H9 (cell line): ENCODE measurements at regions not wholly inside any gene's neighbourhood (a gene's known extent, or its start where the extent isn't known, plus 50 kb on each side); places are given as distances from the start of the nearest gene placed in this dataset.
A peak's percentile ranks its signal among the peaks of the same experiment; 100 is the strongest.

Source experiments
- DNase-seq: peaks from one replicate; pipeline ENCODE4 v3.0.0-alpha.2; 2017
- H2AFZ ChIP-seq: one replicate; pipeline ENCODE4 v1.6.1; 2013; ENCODE audit warnings: mild to moderate bottlenecking, low read length, control low read depth, moderate library complexity
- H2AK5ac ChIP-seq: 2 replicates; pipeline ENCODE4 v1.6.1; 2013; ENCODE audit warnings: low read length, control low read depth, mixed read lengths; ENCODE audit not compliant: insufficient read length
- H2BK120ac ChIP-seq: one replicate; pipeline ENCODE4 v1.6.1; 2013; ENCODE audit warnings: low read depth, mild to moderate bottlenecking, low read length, control low read depth, inconsistent platforms; ENCODE audit not compliant: poor library complexity, severe bottlenecking
- H2BK12ac ChIP-seq: 2 replicates; pipeline ENCODE4 v1.6.1; 2013; ENCODE audit warnings: low read length, control low read depth, mixed read lengths, low read depth; ENCODE audit not compliant: insufficient read length
- H2BK15ac ChIP-seq: 2 replicates; pipeline ENCODE4 v1.6.1; 2013; ENCODE audit warnings: low read depth, low read length, control low read depth
- H2BK20ac ChIP-seq: one replicate; pipeline ENCODE4 v1.6.1; 2013; ENCODE audit warnings: low read depth, mild to moderate bottlenecking, low read length, control low read depth, inconsistent platforms; ENCODE audit not compliant: poor library complexity, severe bottlenecking
- H2BK5ac ChIP-seq: 2 replicates; pipeline ENCODE4 v1.6.1; 2013; ENCODE audit warnings: low read length, control low read depth, mixed read lengths; ENCODE audit not compliant: insufficient read length
- H3K14ac ChIP-seq: 2 replicates; pipeline ENCODE4 v1.6.1; 2013; ENCODE audit warnings: low read length, control low read depth; ENCODE audit not compliant: insufficient read depth
- H3K18ac ChIP-seq: 2 replicates; pipeline ENCODE4 v1.6.1; 2013; ENCODE audit warnings: low read depth, mild to moderate bottlenecking, mixed read lengths, low read length, control low read depth; ENCODE audit not compliant: insufficient read length
- H3K23ac ChIP-seq: 2 replicates; pipeline ENCODE4 v1.6.1; 2013; ENCODE audit warnings: low read length, control low read depth, mixed read lengths, low read depth; ENCODE audit not compliant: insufficient read length
- H3K23me2 ChIP-seq: 2 replicates; pipeline ENCODE4 v1.6.1; 2013; ENCODE audit warnings: low read depth, mild to moderate bottlenecking, mixed read lengths, low read length, control low read depth; ENCODE audit not compliant: insufficient read length, poor library complexity, severe bottlenecking
- H3K27ac ChIP-seq: 2 replicates; pipeline ENCODE4 v1.5.1; 2013; ENCODE audit warnings: low read length, control low read depth, mixed read lengths, low read depth; ENCODE audit not compliant: insufficient read length
- H3K27me3 ChIP-seq: 2 replicates; pipeline ENCODE4 v1.6.1; 2013; ENCODE audit warnings: low read length, control low read depth, inconsistent platforms; ENCODE audit not compliant: insufficient read depth
- H3K4ac ChIP-seq: 2 replicates; pipeline ENCODE4 v1.6.1; 2013; ENCODE audit warnings: low read depth, mild to moderate bottlenecking, control low read depth, inconsistent platforms, low read length, moderate library complexity
- H3K4me1 ChIP-seq: 2 replicates; pipeline ENCODE4 v1.6.1; 2013; ENCODE audit warnings: low read length, control low read depth, inconsistent platforms; ENCODE audit not compliant: insufficient read depth
- H3K4me2 ChIP-seq: 2 replicates; pipeline ENCODE4 v1.6.1; 2013; ENCODE audit warnings: low read length, control low read depth, mixed read lengths; ENCODE audit not compliant: insufficient read length, insufficient read depth
- H3K56ac ChIP-seq: 2 replicates; pipeline ENCODE4 v1.6.1; 2013; ENCODE audit warnings: low read depth, mild to moderate bottlenecking, mixed read lengths, low read length, control low read depth; ENCODE audit not compliant: insufficient read length
- H3K79me1 ChIP-seq: 2 replicates; pipeline ENCODE4 v1.6.1; 2013; ENCODE audit warnings: low read depth, mild to moderate bottlenecking, moderate library complexity, low read length, control low read depth, inconsistent platforms; ENCODE audit not compliant: insufficient read depth, poor library complexity, severe bottlenecking
- H3K79me2 ChIP-seq: 2 replicates; pipeline ENCODE4 v1.6.1; 2013; ENCODE audit warnings: low read length, control low read depth, inconsistent platforms; ENCODE audit not compliant: insufficient read depth
- H3K9ac ChIP-seq: 2 replicates; pipeline ENCODE4 v1.6.1; 2013; ENCODE audit warnings: low read length, control low read depth, mixed read lengths; ENCODE audit not compliant: insufficient read length; ENCODE audit errors: extremely low read depth
- H3K9me3 ChIP-seq: one replicate; pipeline ENCODE4 v1.6.1; 2013; ENCODE audit warnings: low read depth, low read length, inconsistent platforms; ENCODE audit not compliant: control insufficient read depth
- H3T11ph ChIP-seq: one replicate; pipeline ENCODE4 v1.6.1; 2013; ENCODE audit warnings: mild to moderate bottlenecking, low read length, control low read depth, inconsistent platforms
- H4K20me1 ChIP-seq: one replicate; pipeline ENCODE4 v1.6.1; 2013; ENCODE audit not compliant: control insufficient read depth, insufficient read length, insufficient read depth
- H4K5ac ChIP-seq: 2 replicates; pipeline ENCODE4 v1.6.1; 2013; ENCODE audit warnings: low read depth, mild to moderate bottlenecking, mixed read lengths, low read length, control low read depth; ENCODE audit not compliant: insufficient read length
- H4K8ac ChIP-seq: replicated peaks from 2 replicates; pipeline ENCODE4 v1.6.1; 2013; ENCODE audit warnings: low read length, control low read depth, mixed read lengths, low read depth; ENCODE audit not compliant: insufficient read length
- H4K91ac ChIP-seq: 2 replicates; pipeline ENCODE4 v1.6.1; 2013; ENCODE audit warnings: low read depth, mild to moderate bottlenecking, moderate library complexity, mixed read lengths, low read length, control low read depth; ENCODE audit not compliant: insufficient read length
- H3K27ac Mint-ChIP-seq, 3 experiments: 2 replicates in 2 of 3; 3 replicates in 1 of 3; pipeline ENCODE4 v1.8.0; 2020 to 2021; ENCODE audit warnings: mixed read lengths in 3 of 3, mild to moderate bottlenecking in 1 of 3, moderate library complexity in 1 of 3
- H3K27me3 Mint-ChIP-seq: 2 replicates; pipeline ENCODE4 v1.8.0; 2021; ENCODE audit warnings: low read depth, mild to moderate bottlenecking, moderate library complexity, mixed read lengths
- H3K36me3 Mint-ChIP-seq, 3 experiments: 2 replicates in 2 of 3; 3 replicates in 1 of 3; pipeline ENCODE4 v1.8.0; 2020 to 2021; ENCODE audit warnings: low read depth in 3 of 3, mixed read lengths in 3 of 3; ENCODE audit not compliant: insufficient read depth in 1 of 3
- H3K4me1 Mint-ChIP-seq, 2 experiments: 2 replicates each; pipeline ENCODE4 v1.8.0; 2020; ENCODE audit warnings: mixed read lengths in 2 of 2
- H3K4me3 Mint-ChIP-seq, 2 experiments: 2 replicates in 1 of 2; 3 replicates in 1 of 2; pipeline ENCODE4 v1.8.0; 2020 to 2021; ENCODE audit warnings: mild to moderate bottlenecking in 2 of 2, mixed read lengths in 2 of 2, moderate library complexity in 1 of 2
- H3K9me3 Mint-ChIP-seq, 2 experiments: 2 replicates in 1 of 2; 3 replicates in 1 of 2; pipeline ENCODE4 v1.8.0; 2020; ENCODE audit warnings: mild to moderate bottlenecking in 2 of 2, mixed read lengths in 2 of 2, moderate library complexity in 1 of 2
- WGBS: extraction: QIAGEN DNeasy Blood & Tissue Kit; methylation state at CpG from one replicate; pipeline ENCODE4 v1.1.7; 2013; ENCODE audit warnings: missing lambda C conversion rate, low lambda C conversion rate, mixed read lengths; ENCODE audit not compliant: insufficient read length; ENCODE audit errors: extremely low coverage; 5-methylcytosine and 5-hydroxymethylcytosine counted together
- TF ChIP-seq, protein P1 (sequence below): fragments of 200-600 bp; sonication (generic); conservative IDR thresholded peaks from 3 replicates; pipeline ENCODE4 v1.8.0; 2021; ENCODE audit warnings: antibody characterized with exemption, mild to moderate bottlenecking

DNA sequence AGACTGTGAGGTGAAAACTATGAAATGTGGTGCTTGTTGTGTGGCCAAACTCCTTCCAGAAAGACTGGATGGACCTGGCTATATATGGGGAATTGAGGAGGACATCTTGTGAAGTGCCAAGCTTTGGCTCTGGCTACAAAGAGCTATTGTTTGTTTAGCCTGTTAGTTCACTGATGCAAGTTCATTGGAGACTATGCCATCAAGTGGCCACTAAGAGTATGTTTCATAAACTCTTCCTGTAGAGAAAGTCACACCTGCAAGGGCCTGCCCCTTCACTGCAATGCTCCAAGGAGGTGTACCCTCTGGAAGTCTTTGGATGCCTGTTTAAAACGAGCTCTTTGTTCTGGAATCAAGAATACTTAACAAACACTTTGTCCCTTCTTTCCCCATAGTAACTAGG lies 382.0 kb downstream of the GABRG1 start:
- peak; percentile 34 for DNase-seq
- no peak overlapping the region for H3K4me2 ChIP-seq

More for the DNA sequence above, 382.0 kb downstream of the GABRG1 start:
- Histone ChIP-seq H2BK20ac (no peak overlapping the region), H3K27me3 (no peaks in the 10 kb centered on the region), H2BK12ac (no peak overlapping the region), H3K9me3 (no peaks in the 10 kb centered on the region), H2AFZ (peak overlapping the region; percentile 73), H2BK5ac (no peak overlapping the region), H4K8ac (no peak overlapping the region), H2BK120ac (no peak overlapping the region), H3K4ac (no peak overlapping the region), H3K14ac (no peak overlapping the region), H3K23me2 (no peaks in the 10 kb centered on the region), H3K23ac (no peak overlapping the region), H3T11ph (no peak overlapping the region), H4K5ac (no peak overlapping the region), H3K79me2 (no peaks in the 10 kb centered on the region), H3K27ac (no peak overlapping the region), H3K56ac (no peak overlapping the region), H3K18ac (no peak overlapping the region), H3K9ac (no peak overlapping the region), H3K4me1 (no peaks in the 10 kb centered on the region), H4K20me1 (no peaks in the 10 kb centered on the region), H4K91ac (no peak overlapping the region), H2BK15ac (no peak overlapping the region), H3K79me1 (no peaks in the 10 kb centered on the region), H2AK5ac (no peak overlapping the region)
- no peaks in the 10 kb centered on the region for H3K27me3 Mint-ChIP-seq
- peaks cover 12 to 14% of the 10 kb centered on the region in 2 experiments for H3K9me3 Mint-ChIP-seq
- TF ChIP-seq, protein P1, sequence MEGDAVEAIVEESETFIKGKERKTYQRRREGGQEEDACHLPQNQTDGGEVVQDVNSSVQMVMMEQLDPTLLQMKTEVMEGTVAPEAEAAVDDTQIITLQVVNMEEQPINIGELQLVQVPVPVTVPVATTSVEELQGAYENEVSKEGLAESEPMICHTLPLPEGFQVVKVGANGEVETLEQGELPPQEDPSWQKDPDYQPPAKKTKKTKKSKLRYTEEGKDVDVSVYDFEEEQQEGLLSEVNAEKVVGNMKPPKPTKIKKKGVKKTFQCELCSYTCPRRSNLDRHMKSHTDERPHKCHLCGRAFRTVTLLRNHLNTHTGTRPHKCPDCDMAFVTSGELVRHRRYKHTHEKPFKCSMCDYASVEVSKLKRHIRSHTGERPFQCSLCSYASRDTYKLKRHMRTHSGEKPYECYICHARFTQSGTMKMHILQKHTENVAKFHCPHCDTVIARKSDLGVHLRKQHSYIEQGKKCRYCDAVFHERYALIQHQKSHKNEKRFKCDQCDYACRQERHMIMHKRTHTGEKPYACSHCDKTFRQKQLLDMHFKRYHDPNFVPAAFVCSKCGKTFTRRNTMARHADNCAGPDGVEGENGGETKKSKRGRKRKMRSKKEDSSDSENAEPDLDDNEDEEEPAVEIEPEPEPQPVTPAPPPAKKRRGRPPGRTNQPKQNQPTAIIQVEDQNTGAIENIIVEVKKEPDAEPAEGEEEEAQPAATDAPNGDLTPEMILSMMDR = peak; percentile 50; the same call in 2 of the 3 replicates
- no CpG with 5 or more reads among the region's 1 CpG for WGBS
- peaks cover 5 to 13% (median 12%) of the 10 kb centered on the region in 3 experiments; a peak in 6 of 7 replicates for H3K36me3 Mint-ChIP-seq
- no peak overlapping the region for H3K4me3 Mint-ChIP-seq
- no peak overlapping the region for H3K27ac Mint-ChIP-seq
- H3K4me1 Mint-ChIP-seq = no peaks in the 10 kb centered on the region
